Left lung (tissue), 4 donors: ENCODE measurements at regions not wholly inside any gene's neighbourhood (a gene's known extent, or its start where the extent isn't known, plus 50 kb on each side); places are given as distances from the start of the nearest gene placed in this dataset.

Experiments used
- ATAC-seq: fragments of 200-7000 bp; cut with Tn5 transposase; one replicate; pipeline ENCODE4 v1.9.1; 2020; ENCODE audit warnings: moderate library complexity
- DNase-seq, 4 donors: peaks; one replicate each; pipeline ENCODE4 v3.0.0-alpha.2; 2013 to 2020
- H3K27ac ChIP-seq, 2 donors: fragments of 200-600 bp; sonication (generic) in 1 of 2; one replicate each; pipeline versions ENCODE4 v1.5.0 to v1.8.0; 2020 to 2021
- H3K27me3 ChIP-seq, 2 donors: fragments of 200-600 bp; sonication (generic) in 1 of 2; one replicate each; pipeline versions ENCODE4 v1.5.0 to v1.8.0; 2020 to 2021
- H3K36me3 ChIP-seq, 2 donors: fragments of 200-600 bp; sonication (generic) in 1 of 2; one replicate each; pipeline versions ENCODE4 v1.5.0 to v1.8.0; 2020 to 2021
- H3K4me1 ChIP-seq, 2 donors: fragments of 200-600 bp; one replicate each; pipeline ENCODE4 v1.8.0; 2021
- H3K4me3 ChIP-seq, 2 donors: fragments of 200-600 bp; sonication (generic) in 1 of 2; one replicate each; pipeline versions ENCODE4 v1.5.0 to v1.8.0; 2020 to 2021; ENCODE audit warnings: mild to moderate bottlenecking in 1 of 2
- H3K9me3 ChIP-seq, 2 donors: fragments of 200-600 bp; sonication (generic) in 1 of 2; one replicate each; pipeline versions ENCODE4 v1.5.0 to v1.8.0; 2020 to 2021
- intact Hi-C, 2 donors: fragments of 100-400 bp; cut with DNase I; formaldehyde crosslinking; loops; one replicate each; pipeline versions ENCODE4 v1.11.2 to v1.14.2; 2022
- TF ChIP-seq, protein P1 (sequence below), 2 donors: fragments of 200-600 bp; sonication (generic) in 1 of 2; IDR thresholded peaks; one replicate each; pipeline versions ENCODE4 v1.5.0 to v1.8.0; 2021; ENCODE audit warnings: antibody characterized with exemption in 2 of 2
- donor health status: DM: no; HTN: yes; CAD: no.
- donor health status: DM: no; HTN: no; CAD: no.

DNA sequence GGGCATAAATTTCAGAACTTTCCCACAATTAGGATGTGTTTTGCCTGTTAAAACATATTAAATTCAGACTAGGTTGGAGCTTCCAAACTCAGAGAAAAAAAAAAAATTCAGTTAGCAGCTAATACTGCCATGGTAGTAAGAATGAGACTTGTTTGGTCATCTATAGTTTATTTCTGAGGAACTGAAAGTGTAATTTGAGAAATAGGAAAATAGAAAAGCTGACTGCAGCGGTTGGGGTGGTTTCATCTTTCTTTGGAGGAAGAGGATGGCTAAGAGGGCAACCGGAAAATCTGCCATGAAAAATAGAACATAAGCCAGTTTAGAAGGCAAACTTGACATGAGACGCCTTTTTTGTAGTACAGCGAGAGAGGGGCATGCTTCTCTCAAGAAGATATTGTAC, 371.2 kb upstream of the ROBO2 start:
- intact Hi-C loops = no loop called here
- H3K9me3 ChIP-seq = no peaks in the 10 kb centered on the region
- ATAC-seq = no peak
- H3K27me3 ChIP-seq = no peaks in the 10 kb centered on the region
- H3K4me1 ChIP-seq = no peaks in the 10 kb centered on the region
- DNase-seq = no peak
- no peak overlapping the region for H3K4me3 ChIP-seq
- H3K27ac ChIP-seq = no peak overlapping the region
- TF ChIP-seq, protein P1, sequence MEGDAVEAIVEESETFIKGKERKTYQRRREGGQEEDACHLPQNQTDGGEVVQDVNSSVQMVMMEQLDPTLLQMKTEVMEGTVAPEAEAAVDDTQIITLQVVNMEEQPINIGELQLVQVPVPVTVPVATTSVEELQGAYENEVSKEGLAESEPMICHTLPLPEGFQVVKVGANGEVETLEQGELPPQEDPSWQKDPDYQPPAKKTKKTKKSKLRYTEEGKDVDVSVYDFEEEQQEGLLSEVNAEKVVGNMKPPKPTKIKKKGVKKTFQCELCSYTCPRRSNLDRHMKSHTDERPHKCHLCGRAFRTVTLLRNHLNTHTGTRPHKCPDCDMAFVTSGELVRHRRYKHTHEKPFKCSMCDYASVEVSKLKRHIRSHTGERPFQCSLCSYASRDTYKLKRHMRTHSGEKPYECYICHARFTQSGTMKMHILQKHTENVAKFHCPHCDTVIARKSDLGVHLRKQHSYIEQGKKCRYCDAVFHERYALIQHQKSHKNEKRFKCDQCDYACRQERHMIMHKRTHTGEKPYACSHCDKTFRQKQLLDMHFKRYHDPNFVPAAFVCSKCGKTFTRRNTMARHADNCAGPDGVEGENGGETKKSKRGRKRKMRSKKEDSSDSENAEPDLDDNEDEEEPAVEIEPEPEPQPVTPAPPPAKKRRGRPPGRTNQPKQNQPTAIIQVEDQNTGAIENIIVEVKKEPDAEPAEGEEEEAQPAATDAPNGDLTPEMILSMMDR (IDR thresholded peaks at IDR 0.05) = no peak
- no peaks in the 10 kb centered on the region for H3K36me3 ChIP-seq

DNA sequence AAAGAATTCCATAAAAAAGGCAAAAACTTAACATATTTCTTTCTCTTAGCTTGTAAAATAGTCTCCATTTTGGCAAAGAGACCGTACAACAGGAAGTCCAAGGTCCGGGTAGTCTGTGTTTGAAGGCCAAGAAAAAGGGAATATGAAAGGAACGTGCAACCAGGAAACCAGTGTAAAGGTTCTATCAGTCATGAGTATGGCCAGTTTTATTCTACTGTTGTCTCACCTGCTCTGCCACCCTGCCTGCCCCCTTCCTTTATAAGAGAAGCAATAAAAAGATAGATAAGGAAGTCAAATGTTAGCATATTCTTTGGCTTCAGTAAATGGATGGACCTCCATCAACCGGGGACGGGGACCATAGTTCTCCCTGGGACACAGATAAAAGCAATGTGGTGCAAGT, 370.6 kb upstream of the ROBO2 start:
- no peaks in the 10 kb centered on the region for H3K9me3 ChIP-seq
- ATAC-seq (no peak), DNase-seq (no peak)
- H3K36me3 ChIP-seq = no peaks in the 10 kb centered on the region
- intact Hi-C loops = no loop called here
- TF ChIP-seq, protein P1 (IDR thresholded peaks at IDR 0.05) = no peak
- no peaks in the 10 kb centered on the region for H3K27me3 ChIP-seq
- H3K4me1 ChIP-seq = no peaks in the 10 kb centered on the region
- H3K27ac ChIP-seq = no peak overlapping the region
- H3K4me3 ChIP-seq = no peak overlapping the region

DNA sequence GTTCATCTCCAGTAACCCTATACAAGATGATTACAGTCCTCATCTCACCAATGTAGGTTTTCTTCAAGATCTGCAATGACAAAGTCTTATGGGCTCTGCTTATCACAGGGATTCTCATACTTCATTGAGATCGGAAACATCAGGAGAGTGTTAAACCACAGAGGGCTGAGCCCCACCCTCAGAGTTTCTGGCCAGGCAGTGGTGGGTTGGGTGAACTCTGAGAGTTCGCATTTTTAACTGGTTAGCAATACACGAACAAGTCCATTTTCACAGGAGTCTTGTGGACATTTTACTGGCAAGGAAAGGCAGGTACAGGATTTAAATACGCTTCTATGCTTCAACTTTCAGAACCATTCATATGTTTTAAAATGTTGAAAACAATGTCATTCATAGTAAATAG, 366.7 kb upstream of the ROBO2 start:
- no peaks in the 10 kb centered on the region for H3K9me3 ChIP-seq
- no peak overlapping the region for H3K4me3 ChIP-seq
- DNase-seq (no peak), ATAC-seq (no peak)
- no peaks in the 10 kb centered on the region for H3K27me3 ChIP-seq
- no peak overlapping the region for H3K27ac ChIP-seq
- no peaks in the 10 kb centered on the region for H3K36me3 ChIP-seq
- H3K4me1 ChIP-seq = no peaks in the 10 kb centered on the region
- intact Hi-C loops = no loop called here
- TF ChIP-seq, protein P1 (IDR thresholded peaks at IDR 0.05) = no peak

DNA sequence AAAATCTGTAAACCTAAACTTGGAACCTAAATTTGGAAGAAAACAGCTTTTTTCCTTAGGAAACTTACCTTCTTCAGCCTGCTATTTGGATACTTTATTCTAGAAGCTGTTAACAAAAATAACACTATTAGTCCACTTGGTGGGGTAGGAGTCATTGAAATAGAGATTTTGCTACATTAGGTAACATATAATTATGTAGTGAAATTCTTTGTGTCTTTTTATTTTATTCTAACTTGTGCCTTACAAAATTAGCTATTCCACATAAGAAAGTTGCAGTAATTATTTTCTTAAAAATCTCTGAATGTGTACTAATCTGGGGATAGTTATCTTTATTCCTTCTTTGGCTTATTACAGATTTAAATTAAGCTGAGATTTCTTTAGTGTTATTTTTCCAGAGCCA, 360.4 kb upstream of the ROBO2 start:
- no peak overlapping the region for H3K27ac ChIP-seq
- H3K9me3 ChIP-seq = no peaks in the 10 kb centered on the region
- TF ChIP-seq, protein P1 (IDR thresholded peaks at IDR 0.05) = peak in 1 of 2 donors; percentile 14
- no peaks in the 10 kb centered on the region for H3K27me3 ChIP-seq
- DNase-seq (peak in 2 of 4 donors; percentile 23 to 34), ATAC-seq (no peak)
- intact Hi-C loops = no loop called here
- no peak overlapping the region for H3K4me3 ChIP-seq
- no peaks in the 10 kb centered on the region for H3K4me1 ChIP-seq
- no peaks in the 10 kb centered on the region for H3K36me3 ChIP-seq

DNA sequence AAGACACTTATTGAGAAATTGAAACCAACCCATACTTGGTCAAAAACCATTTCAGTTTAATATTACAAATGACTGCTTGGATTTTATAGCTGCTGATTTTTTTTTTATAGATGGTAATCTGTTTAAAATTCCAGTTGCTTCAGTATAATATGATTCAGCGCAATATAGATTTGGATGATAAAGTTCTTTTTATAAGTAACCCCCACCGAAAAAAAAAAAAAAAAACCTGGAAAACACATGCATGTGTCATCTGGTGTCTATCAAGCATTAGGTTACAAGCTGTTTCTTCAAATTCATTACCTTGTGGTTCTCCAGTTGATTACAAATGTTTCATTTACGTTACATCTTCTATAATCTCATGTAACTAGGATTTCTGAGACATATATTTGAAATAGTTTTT, 356.6 kb upstream of the ROBO2 start:
- no peak overlapping the region for H3K4me3 ChIP-seq
- no peaks in the 10 kb centered on the region for H3K4me1 ChIP-seq
- no peak overlapping the region for H3K27ac ChIP-seq
- no peaks in the 10 kb centered on the region for H3K9me3 ChIP-seq
- TF ChIP-seq, protein P1 (IDR thresholded peaks at IDR 0.05) = no peak
- ATAC-seq (no peak), DNase-seq (no peak)
- no peaks in the 10 kb centered on the region for H3K27me3 ChIP-seq
- intact Hi-C loops = no loop called here
- no peaks in the 10 kb centered on the region for H3K36me3 ChIP-seq
